Trophoblast cell (in vitro differentiated cells and primary cell): ENCODE measurements at regions not wholly inside any gene's neighbourhood (a gene's known extent, or its start where the extent isn't known, plus 50 kb on each side); places are given as distances from the start of the nearest gene placed in this dataset.
A peak's percentile ranks its signal among the peaks of the same experiment; 100 is the strongest.

Source experiments
- DNase-seq, 2 donors: peaks; one replicate each; pipeline ENCODE4 v3.0.0-alpha.2; 2016
- H2AFZ ChIP-seq: 2 replicates; pipeline ENCODE4 v1.6.1; 2013; ENCODE audit warnings: low read length, moderate library complexity, mild to moderate bottlenecking; ENCODE audit not compliant: insufficient read depth, poor library complexity
- H2AK5ac ChIP-seq: 2 replicates; pipeline ENCODE4 v1.6.1; 2013; ENCODE audit warnings: mild to moderate bottlenecking, low read length
- H2BK120ac ChIP-seq: 2 replicates; pipeline ENCODE4 v1.6.1; 2013; ENCODE audit warnings: low read length, mild to moderate bottlenecking, moderate library complexity; ENCODE audit not compliant: insufficient read depth, poor library complexity
- H2BK12ac ChIP-seq: 2 replicates; pipeline ENCODE4 v1.6.1; 2013; ENCODE audit warnings: mild to moderate bottlenecking, low read length, moderate library complexity
- H2BK5ac ChIP-seq: 2 replicates; pipeline ENCODE4 v1.6.1; 2013; ENCODE audit warnings: low read length, low read depth, moderate library complexity, mild to moderate bottlenecking; ENCODE audit not compliant: poor library complexity
- H3K14ac ChIP-seq: 2 replicates; pipeline ENCODE4 v1.6.1; 2013; ENCODE audit warnings: mild to moderate bottlenecking, low read length
- H3K18ac ChIP-seq: 2 replicates; pipeline ENCODE4 v1.6.1; 2013; ENCODE audit warnings: mild to moderate bottlenecking, low read length
- H3K23ac ChIP-seq: 2 replicates; pipeline ENCODE4 v1.6.1; 2013; ENCODE audit warnings: low read length
- H3K27ac ChIP-seq: 2 replicates; pipeline ENCODE4 v1.5.1; 2013; ENCODE audit warnings: low read depth, mild to moderate bottlenecking, inconsistent platforms, low read length, moderate library complexity
- H3K27me3 ChIP-seq: 2 replicates; pipeline ENCODE4 v1.6.1; 2013; ENCODE audit warnings: inconsistent platforms, mild to moderate bottlenecking, low read length, moderate library complexity; ENCODE audit not compliant: insufficient read depth
- H3K36me3 ChIP-seq, 2 experiments: 1 replicate in 1 of 2; 2 replicates in 1 of 2; pipeline ENCODE4 v1.6.1; 2013; ENCODE audit warnings: low read length in 2 of 2, mild to moderate bottlenecking in 2 of 2, moderate library complexity in 1 of 2; ENCODE audit not compliant: insufficient read depth in 2 of 2, control insufficient read depth in 1 of 2
- H3K4ac ChIP-seq: 2 replicates; pipeline ENCODE4 v1.6.1; 2013; ENCODE audit warnings: low read depth, mild to moderate bottlenecking, low read length, moderate library complexity
- H3K4me1 ChIP-seq, 2 experiments: 1 replicate in 1 of 2; 2 replicates in 1 of 2; pipeline ENCODE4 v1.6.1; 2013; ENCODE audit warnings: low read length in 2 of 2, mild to moderate bottlenecking in 2 of 2, moderate library complexity in 1 of 2; ENCODE audit not compliant: insufficient read depth in 2 of 2, control insufficient read depth in 1 of 2
- H3K4me2 ChIP-seq: 2 replicates; pipeline ENCODE4 v1.6.1; 2013; ENCODE audit warnings: inconsistent platforms, mild to moderate bottlenecking, low read length, moderate library complexity
- H3K4me3 ChIP-seq: 2 replicates; pipeline ENCODE4 v1.5.1; 2013; ENCODE audit warnings: mild to moderate bottlenecking, low read depth, low read length, inconsistent platforms
- H3K79me1 ChIP-seq: one replicate; pipeline ENCODE4 v1.6.1; 2013; ENCODE audit warnings: low read length
- H3K79me2 ChIP-seq: 2 replicates; pipeline ENCODE4 v1.6.1; 2013; ENCODE audit warnings: low read length, mild to moderate bottlenecking; ENCODE audit not compliant: control insufficient read depth, insufficient read depth, poor library complexity
- H3K9ac ChIP-seq: 2 replicates; pipeline ENCODE4 v1.6.1; 2013; ENCODE audit warnings: mild to moderate bottlenecking, low read length
- H3K9me3 ChIP-seq: 2 replicates; pipeline ENCODE4 v1.6.1; 2013; ENCODE audit warnings: low read depth, mild to moderate bottlenecking, control low read depth, inconsistent platforms, low read length; ENCODE audit not compliant: insufficient read depth
- H4K12ac ChIP-seq: 2 replicates; pipeline ENCODE4 v1.6.1; 2013; ENCODE audit warnings: low read depth, mild to moderate bottlenecking, low read length, moderate library complexity
- H4K8ac ChIP-seq: 2 replicates; pipeline ENCODE4 v1.6.1; 2013; ENCODE audit warnings: low read depth, mild to moderate bottlenecking, low read length, moderate library complexity
- H4K91ac ChIP-seq: one replicate; pipeline ENCODE4 v1.6.1; 2013; ENCODE audit warnings: low read depth, mild to moderate bottlenecking, low read length, moderate library complexity
- whole genome bisulfite sequencing: extraction: QIAGEN DNeasy Blood & Tissue Kit; methylation state at CpG from one replicate; pipeline ENCODE4 v1.1.7; 2013; ENCODE audit warnings: missing lambda C conversion rate; ENCODE audit not compliant: insufficient read length, insufficient coverage; ENCODE audit errors: extremely low coverage; 5-methylcytosine and 5-hydroxymethylcytosine counted together

DNA sequence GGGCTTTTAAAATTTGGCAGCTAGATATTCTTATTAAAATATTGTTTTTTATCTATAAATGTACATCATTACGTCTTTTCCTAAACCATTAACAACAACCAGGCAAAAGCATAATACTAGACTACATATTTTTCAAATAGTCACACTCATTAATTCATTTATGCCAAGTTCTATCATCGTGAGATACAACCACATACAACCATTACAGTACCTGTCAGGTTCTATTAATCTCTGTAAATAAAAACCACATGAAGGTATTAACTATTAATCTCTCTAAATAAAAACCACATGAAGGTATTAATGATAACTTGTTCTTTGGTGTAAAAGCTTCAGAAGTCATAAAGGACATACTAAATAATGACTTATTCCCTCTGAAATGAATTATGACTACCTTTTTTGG is 432.7 kb downstream of the TMX3 start:
- Histone ChIP-seq H3K27me3 (no peaks in the 10 kb centered on the region), H4K8ac (no peak overlapping the region), H2AK5ac (no peak overlapping the region), H3K79me1 (no peaks in the 10 kb centered on the region), H4K91ac (no peak overlapping the region), H2AFZ (no peak overlapping the region), H2BK120ac (no peak overlapping the region), H4K12ac (no peak overlapping the region), H3K23ac (no peak overlapping the region), H3K4me2 (no peak overlapping the region), H2BK5ac (no peak overlapping the region), H3K27ac (no peak overlapping the region), H2BK12ac (no peak overlapping the region), H3K4me3 (no peak overlapping the region), H3K4me1 (no peaks in the 10 kb centered on the region), H3K4ac (no peak overlapping the region), H3K14ac (no peak overlapping the region), H3K79me2 (no peaks in the 10 kb centered on the region), H3K9ac (no peak overlapping the region), H3K18ac (no peak overlapping the region), H3K9me3 (no peaks in the 10 kb centered on the region), H3K36me3 (no peaks in the 10 kb centered on the region)
- WGBS = no CpG with 5 or more reads among the region's 2 CpGs
- DNase-seq = no peak

DNA sequence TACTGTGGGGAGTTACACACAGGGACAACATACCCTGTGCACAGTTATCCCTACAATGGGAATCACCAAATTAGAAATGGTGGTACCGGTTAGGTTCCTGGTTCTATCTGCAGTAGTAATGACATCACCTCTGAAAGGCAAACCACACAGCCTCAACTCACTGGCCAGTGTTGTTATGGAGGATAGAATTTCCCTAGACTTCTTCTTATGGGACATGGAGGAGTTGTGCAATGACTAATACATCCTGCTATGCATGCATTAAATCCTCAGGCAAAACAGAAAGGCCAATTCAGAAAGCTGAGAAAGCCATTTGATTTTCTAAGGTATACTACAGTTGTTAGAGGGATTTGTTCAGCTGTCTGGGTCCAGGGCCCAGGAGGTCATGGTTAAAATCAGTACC is 439.3 kb downstream of the TMX3 start:
- Histone ChIP-seq H3K79me2 (no peaks in the 10 kb centered on the region), H3K9ac (no peak overlapping the region), H3K14ac (no peak overlapping the region), H3K4me3 (no peak overlapping the region), H2BK120ac (no peak overlapping the region), H3K36me3 (no peaks in the 10 kb centered on the region), H3K27me3 (no peaks in the 10 kb centered on the region), H4K12ac (no peak overlapping the region), H3K27ac (no peak overlapping the region), H3K79me1 (no peaks in the 10 kb centered on the region), H3K18ac (no peak overlapping the region), H4K91ac (no peak overlapping the region), H2BK5ac (no peak overlapping the region), H2AK5ac (no peak overlapping the region), H4K8ac (no peak overlapping the region), H3K4me2 (no peak overlapping the region), H3K9me3 (no peaks in the 10 kb centered on the region), H3K4ac (no peak overlapping the region), H2AFZ (no peak overlapping the region), H3K23ac (peak overlapping the region; percentile 61), H3K4me1 (no peaks in the 10 kb centered on the region), H2BK12ac (no peak overlapping the region)
- WGBS = no CpG with 5 or more reads among the region's 1 CpG
- peak in 1 of 2 donors; percentile 10 for DNase-seq

DNA sequence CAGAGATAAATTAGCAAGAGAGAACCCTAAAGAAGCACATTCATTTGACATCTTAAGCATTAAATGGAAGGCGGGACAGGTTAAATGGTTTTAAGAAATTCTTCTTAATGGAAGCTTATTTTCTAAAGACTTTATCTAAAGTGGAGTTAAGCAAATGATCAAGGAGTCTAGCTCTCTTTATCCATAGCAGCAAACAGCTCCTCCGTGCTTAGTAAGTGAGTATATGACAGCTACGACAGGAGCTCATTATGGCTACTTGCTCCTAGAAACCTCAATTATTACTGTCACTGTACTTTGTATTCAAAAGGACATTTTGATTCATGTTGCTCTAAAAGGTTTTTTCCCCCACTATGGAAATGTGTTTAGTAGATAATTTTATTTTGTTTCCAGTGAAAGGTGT is 444.9 kb downstream of the TMX3 start:
- Histone ChIP-seq H3K27me3 (no peaks in the 10 kb centered on the region), H4K91ac (no peak overlapping the region), H3K14ac (no peak overlapping the region), H3K9ac (no peak overlapping the region), H3K18ac (no peak overlapping the region), H2AFZ (no peak overlapping the region), H2BK5ac (no peak overlapping the region), H2BK120ac (no peak overlapping the region), H3K79me1 (no peaks in the 10 kb centered on the region), H4K8ac (no peak overlapping the region), H3K79me2 (no peaks in the 10 kb centered on the region), H3K9me3 (no peaks in the 10 kb centered on the region), H2BK12ac (no peak overlapping the region), H3K4ac (no peak overlapping the region), H4K12ac (no peak overlapping the region), H3K23ac (no peak overlapping the region), H3K27ac (no peak overlapping the region), H2AK5ac (no peak overlapping the region), H3K36me3 (no peaks in the 10 kb centered on the region), H3K4me3 (no peak overlapping the region), H3K4me1 (no peaks in the 10 kb centered on the region), H3K4me2 (no peak overlapping the region)
- WGBS = no CpG with 5 or more reads among the region's 3 CpGs
- no peak for DNase-seq

DNA sequence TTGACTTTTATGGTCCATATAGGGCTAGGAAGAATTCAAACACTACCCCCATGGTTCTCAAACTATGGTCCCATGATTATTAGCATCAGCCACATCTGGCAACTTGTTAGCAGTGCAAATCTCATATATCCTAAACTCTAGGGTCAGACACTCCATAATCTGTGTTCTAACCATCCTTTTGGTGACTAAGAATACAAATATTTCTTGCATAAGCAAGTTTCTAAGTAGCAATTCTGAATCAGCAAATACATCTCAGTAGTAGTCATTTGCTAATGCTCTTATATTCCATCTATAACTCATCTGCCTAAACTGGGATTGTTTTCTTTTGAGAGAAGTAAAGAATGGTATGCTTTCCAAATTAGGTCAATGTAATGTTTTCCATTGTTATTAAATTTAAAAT is 447.3 kb downstream of the TMX3 start:
- Histone ChIP-seq H2BK5ac (no peak overlapping the region), H2BK12ac (no peak overlapping the region), H3K36me3 (no peaks in the 10 kb centered on the region), H3K4me1 (no peaks in the 10 kb centered on the region), H3K79me1 (no peaks in the 10 kb centered on the region), H3K79me2 (no peaks in the 10 kb centered on the region), H3K4me2 (no peak overlapping the region), H3K27ac (no peak overlapping the region), H4K91ac (no peak overlapping the region), H3K9ac (no peak overlapping the region), H2BK120ac (no peak overlapping the region), H3K4ac (no peak overlapping the region), H3K27me3 (no peaks in the 10 kb centered on the region), H4K8ac (no peak overlapping the region), H4K12ac (no peak overlapping the region), H3K4me3 (no peak overlapping the region), H3K18ac (no peak overlapping the region), H2AFZ (no peak overlapping the region), H3K23ac (no peak overlapping the region), H3K9me3 (no peaks in the 10 kb centered on the region), H2AK5ac (no peak overlapping the region), H3K14ac (no peak overlapping the region)
- DNase-seq = peak in 1 of 2 donors; percentile 45

DNA sequence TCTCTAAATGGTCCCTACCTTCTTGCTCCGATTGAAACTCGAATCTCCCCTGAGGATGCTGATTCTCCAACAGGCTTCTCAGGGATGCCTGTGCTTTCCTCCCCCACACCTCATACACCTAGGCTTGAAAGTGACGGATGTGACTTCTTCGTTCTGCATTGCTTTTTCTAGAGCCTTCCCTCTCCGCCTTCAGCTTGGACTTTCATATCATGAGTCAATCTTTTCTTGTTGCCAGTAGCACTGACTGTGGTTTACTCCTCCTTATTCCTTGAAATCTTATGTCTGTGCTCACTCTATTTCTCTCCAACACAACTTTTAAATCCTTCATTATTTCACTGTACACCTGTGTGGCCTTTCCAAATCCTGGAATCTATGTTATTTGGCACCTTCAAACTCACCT is 451.4 kb downstream of the TMX3 start:
- Histone ChIP-seq H2AK5ac (no peak overlapping the region), H3K4me3 (no peak overlapping the region), H3K4ac (no peak overlapping the region), H4K8ac (no peak overlapping the region), H3K4me1 (no peaks in the 10 kb centered on the region), H2BK120ac (no peak overlapping the region), H3K27me3 (no peaks in the 10 kb centered on the region), H3K4me2 (no peak overlapping the region), H3K79me1 (no peaks in the 10 kb centered on the region), H3K14ac (no peak overlapping the region), H4K12ac (no peak overlapping the region), H3K9me3 (no peaks in the 10 kb centered on the region), H3K79me2 (no peaks in the 10 kb centered on the region), H2AFZ (no peak overlapping the region), H3K9ac (no peak overlapping the region), H4K91ac (no peak overlapping the region), H3K23ac (no peak overlapping the region), H3K27ac (no peak overlapping the region), H2BK5ac (no peak overlapping the region), H3K18ac (no peak overlapping the region), H2BK12ac (no peak overlapping the region), H3K36me3 (no peaks in the 10 kb centered on the region)
- no CpG with 5 or more reads among the region's 5 CpGs for WGBS
- no peak for DNase-seq
